NT2/D1 (cell line): ENCODE measurements at regions not wholly inside any gene's neighbourhood (a gene's known extent, or its start where the extent isn't known, plus 50 kb on each side); places are given as distances from the start of the nearest gene placed in this dataset.

ENCODE experiments used
- YY1 ChIP-seq: IDR thresholded peaks from 2 replicates; pipeline ENCODE4 v1.6.1; 2011; ENCODE audit not compliant: insufficient read length, insufficient read depth
- ZNF274 ChIP-seq: IDR thresholded peaks from 2 replicates; pipeline ENCODE4 v1.6.1; 2011; ENCODE audit warnings: mild to moderate bottlenecking, low read depth, low read length

DNA sequence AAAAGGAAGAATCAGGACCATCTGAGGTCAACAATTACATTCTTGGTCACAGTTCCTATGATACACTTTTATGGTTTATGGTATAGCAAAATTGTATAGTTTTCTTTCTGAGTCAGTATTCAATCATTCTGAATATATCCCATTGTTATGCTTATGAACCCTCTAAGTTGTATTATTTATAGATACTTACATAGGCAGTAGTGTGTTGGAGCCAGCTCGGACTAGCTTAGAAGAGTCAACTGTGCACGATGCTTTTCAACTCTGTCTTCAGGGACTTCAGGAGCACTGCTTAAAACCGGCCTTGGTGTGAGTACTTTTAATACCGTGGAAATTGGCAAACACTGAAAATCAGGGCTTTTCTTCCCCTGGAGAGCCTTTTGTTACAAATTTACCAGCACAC is 215.7 kb downstream of the IKZF2 start:
- TF ChIP-seq YY1 (no peak), ZNF274 (no peak)
